WTC11 (cell line): ENCODE measurements at regions not wholly inside any gene's neighbourhood (a gene's known extent, or its start where the extent isn't known, plus 50 kb on each side); places are given as distances from the start of the nearest gene placed in this dataset.

Experiments used
- CBFB ChIP-seq: sonication (generic); formaldehyde crosslinking; IDR thresholded peaks from 2 replicates; pipeline ENCODE4 v1.8.1; 2022; ENCODE audit warnings: mild to moderate bottlenecking, low read depth, missing genetic modification reagents
- CREB1 ChIP-seq: sonication (generic); formaldehyde crosslinking; IDR thresholded peaks from 2 replicates; pipeline ENCODE4 v1.8.0; 2023; ENCODE audit warnings: mild to moderate bottlenecking, missing genetic modification reagents
- CTCF ChIP-seq: fragments of 200-600 bp; IDR thresholded peaks from 2 replicates; pipeline ENCODE4 v1.8.0; 2022; ENCODE audit warnings: antibody characterized with exemption
- FOXJ3 ChIP-seq: sonication (generic); formaldehyde crosslinking; IDR thresholded peaks from 2 replicates; pipeline ENCODE4 v1.9.0; 2021; ENCODE audit warnings: missing genetic modification reagents, mild to moderate bottlenecking, borderline replicate concordance
- MAX ChIP-seq: sonication (generic); formaldehyde crosslinking; IDR thresholded peaks from 2 replicates; pipeline ENCODE4 v1.8.0; 2022; ENCODE audit warnings: mild to moderate bottlenecking, missing genetic modification reagents
- PREB ChIP-seq: sonication (generic); formaldehyde crosslinking; IDR thresholded peaks from 2 replicates; pipeline ENCODE4 v1.8.1; 2022; ENCODE audit warnings: mild to moderate bottlenecking, missing genetic modification reagents, moderate library complexity, borderline replicate concordance

GRCh38 chr4:1467581-1468458 lies 61.6 kb upstream of the NKX1-1 start:
- TF ChIP-seq CREB1 (CRISPR knock-in tag) (no peak), FOXJ3 (CRISPR knock-in tag) (no peak), CTCF (no peak), PREB (CRISPR knock-in tag) (no peak), MAX (CRISPR knock-in tag) (no peak), CBFB (CRISPR knock-in tag) (no peak)
